ENCODE measurements at regions not wholly inside any gene's neighbourhood (a gene's known extent, or its start where the extent isn't known, plus 50 kb on each side); places are given as distances from the start of the nearest gene placed in this dataset.
A peak's percentile ranks its signal among the peaks of the same experiment; 100 is the strongest.

- Histone ChIP-seq H3K79me2 (ENCODE audit: low read length) (no peaks in the 10 kb centered on the region), H4K20me1 (ENCODE audit: insufficient read depth, low read depth, low read length) (no peaks in the 10 kb centered on the region), H3K9ac (ENCODE audit: low read length) (no peak overlapping the region), H3K4me3 (ENCODE audit: low read length) (no peak overlapping the region), H3K4me2 (ENCODE audit: low read depth, low read length, poor library complexity, severe bottlenecking) (no peak overlapping the region), H3K36me3 (ENCODE audit: insufficient read depth, low read length) (no peaks in the 10 kb centered on the region), H3K27me3 (ENCODE audit: low read length) (no peaks in the 10 kb centered on the region), H3K9me2 (replicated peaks; ENCODE audit: insufficient read depth, low read length) (no peaks in the 10 kb centered on the region), H3K27ac (ENCODE audit: low read length) (no peak overlapping the region), H3K9me3 (ENCODE audit: low read length) (no peaks in the 10 kb centered on the region), H3K4me1 (ENCODE audit: low read length) (no peaks in the 10 kb centered on the region), H2AFZ (ENCODE audit: low read length) (no peak overlapping the region)
- DNase-seq = no peak
Observed at GRCh38 chr13:97843189-97843588, 110.3 kb upstream of the IPO5 start.

- H3K4me2 ChIP-seq (ENCODE audit: low read depth, low read length, poor library complexity, severe bottlenecking) = no peak overlapping the region
- H4K20me1 ChIP-seq (ENCODE audit: insufficient read depth, low read depth, low read length) = no peaks in the 10 kb centered on the region
- H3K4me3 ChIP-seq (ENCODE audit: low read length) = no peak overlapping the region
- no peak overlapping the region for H3K9ac ChIP-seq (ENCODE audit: low read length)
- H2AFZ ChIP-seq (ENCODE audit: low read length) = no peak overlapping the region
- no peaks in the 10 kb centered on the region for H3K9me2 ChIP-seq (replicated peaks; ENCODE audit: insufficient read depth, low read length)
- H3K4me1 ChIP-seq (ENCODE audit: low read length) = no peaks in the 10 kb centered on the region
- no peak overlapping the region for H3K27ac ChIP-seq (ENCODE audit: low read length)
- H3K9me3 ChIP-seq (ENCODE audit: low read length) = no peaks in the 10 kb centered on the region
- no peak for DNase-seq
- H3K27me3 ChIP-seq (ENCODE audit: low read length) = no peaks in the 10 kb centered on the region
- H3K36me3 ChIP-seq (ENCODE audit: insufficient read depth, low read length) = no peaks in the 10 kb centered on the region
- H3K79me2 ChIP-seq (ENCODE audit: low read length) = no peaks in the 10 kb centered on the region
Observed at GRCh38 chr13:97844151-97844550, 109.3 kb upstream of the IPO5 start.

- Histone ChIP-seq H3K4me3 (ENCODE audit: low read length) (no peak overlapping the region), H2AFZ (ENCODE audit: low read length) (no peak overlapping the region), H4K20me1 (ENCODE audit: insufficient read depth, low read depth, low read length) (no peaks in the 10 kb centered on the region), H3K27ac (ENCODE audit: low read length) (no peak overlapping the region), H3K36me3 (ENCODE audit: insufficient read depth, low read length) (no peaks in the 10 kb centered on the region), H3K9me3 (ENCODE audit: low read length) (no peaks in the 10 kb centered on the region), H3K4me1 (ENCODE audit: low read length) (no peaks in the 10 kb centered on the region), H3K27me3 (ENCODE audit: low read length) (no peaks in the 10 kb centered on the region), H3K79me2 (ENCODE audit: low read length) (no peaks in the 10 kb centered on the region), H3K4me2 (ENCODE audit: low read depth, low read length, poor library complexity, severe bottlenecking) (no peak overlapping the region), H3K9me2 (replicated peaks; ENCODE audit: insufficient read depth, low read length) (no peaks in the 10 kb centered on the region), H3K9ac (ENCODE audit: low read length) (no peak overlapping the region)
- DNase-seq = no peak
Observed at GRCh38 chr13:97848886-97849285, 104.6 kb upstream of the IPO5 start.

GRCh38 chr13:97849305-97849704 lies 104.2 kb upstream of the IPO5 start:
- Histone ChIP-seq H3K4me3 (ENCODE audit: low read length) (no peak overlapping the region), H3K79me2 (ENCODE audit: low read length) (no peaks in the 10 kb centered on the region), H3K9ac (ENCODE audit: low read length) (no peak overlapping the region), H3K4me2 (ENCODE audit: low read depth, low read length, poor library complexity, severe bottlenecking) (no peak overlapping the region), H3K27ac (ENCODE audit: low read length) (no peak overlapping the region), H3K36me3 (ENCODE audit: insufficient read depth, low read length) (no peaks in the 10 kb centered on the region), H3K27me3 (ENCODE audit: low read length) (no peaks in the 10 kb centered on the region), H2AFZ (ENCODE audit: low read length) (no peak overlapping the region), H3K4me1 (ENCODE audit: low read length) (no peaks in the 10 kb centered on the region), H4K20me1 (ENCODE audit: insufficient read depth, low read depth, low read length) (no peaks in the 10 kb centered on the region), H3K9me2 (replicated peaks; ENCODE audit: insufficient read depth, low read length) (no peaks in the 10 kb centered on the region), H3K9me3 (ENCODE audit: low read length) (no peaks in the 10 kb centered on the region)
- peak; percentile 62 for DNase-seq

GRCh38 chr13:97851269-97851668 lies 102.2 kb upstream of the IPO5 start:
- H3K27ac ChIP-seq (ENCODE audit: low read length) = no peak overlapping the region
- no peak for DNase-seq
- H3K27me3 ChIP-seq (ENCODE audit: low read length) = no peaks in the 10 kb centered on the region
- no peak overlapping the region for H3K9ac ChIP-seq (ENCODE audit: low read length)
- no peaks in the 10 kb centered on the region for H3K9me2 ChIP-seq (replicated peaks; ENCODE audit: insufficient read depth, low read length)
- no peak overlapping the region for H3K4me3 ChIP-seq (ENCODE audit: low read length)
- H2AFZ ChIP-seq (ENCODE audit: low read length) = no peak overlapping the region
- no peaks in the 10 kb centered on the region for H3K9me3 ChIP-seq (ENCODE audit: low read length)
- no peaks in the 10 kb centered on the region for H3K36me3 ChIP-seq (ENCODE audit: insufficient read depth, low read length)
- H3K79me2 ChIP-seq (ENCODE audit: low read length) = no peaks in the 10 kb centered on the region
- H3K4me2 ChIP-seq (ENCODE audit: low read depth, low read length, poor library complexity, severe bottlenecking) = no peak overlapping the region
- H3K4me1 ChIP-seq (ENCODE audit: low read length) = peaks cover 7% of the 10 kb centered on the region
- H4K20me1 ChIP-seq (ENCODE audit: insufficient read depth, low read depth, low read length) = no peaks in the 10 kb centered on the region

GRCh38 chr13:97852181-97852874 lies 101.1 kb upstream of the IPO5 start:
- Histone ChIP-seq H3K4me1 (ENCODE audit: low read length) (peaks cover 9% of the 10 kb centered on the region), H3K27me3 (ENCODE audit: low read length) (no peaks in the 10 kb centered on the region), H3K9ac (ENCODE audit: low read length) (no peak overlapping the region), H2AFZ (ENCODE audit: low read length) (no peak overlapping the region), H3K79me2 (ENCODE audit: low read length) (no peaks in the 10 kb centered on the region), H3K36me3 (ENCODE audit: insufficient read depth, low read length) (no peaks in the 10 kb centered on the region), H3K4me3 (ENCODE audit: low read length) (no peak overlapping the region), H3K4me2 (ENCODE audit: low read depth, low read length, poor library complexity, severe bottlenecking) (no peak overlapping the region), H3K9me2 (replicated peaks; ENCODE audit: insufficient read depth, low read length) (no peaks in the 10 kb centered on the region), H3K27ac (ENCODE audit: low read length) (no peak overlapping the region), H4K20me1 (ENCODE audit: insufficient read depth, low read depth, low read length) (no peaks in the 10 kb centered on the region), H3K9me3 (ENCODE audit: low read length) (no peaks in the 10 kb centered on the region)
- no peak for DNase-seq

GRCh38 chr13:97853550-97853949 lies 99.9 kb upstream of the IPO5 start:
- Histone ChIP-seq H3K4me2 (ENCODE audit: low read depth, low read length, poor library complexity, severe bottlenecking) (no peak overlapping the region), H3K9ac (ENCODE audit: low read length) (no peak overlapping the region), H3K9me3 (ENCODE audit: low read length) (no peaks in the 10 kb centered on the region), H3K27me3 (ENCODE audit: low read length) (no peaks in the 10 kb centered on the region), H3K79me2 (ENCODE audit: low read length) (no peaks in the 10 kb centered on the region), H3K27ac (ENCODE audit: low read length) (no peak overlapping the region), H3K4me3 (ENCODE audit: low read length) (no peak overlapping the region), H3K36me3 (ENCODE audit: insufficient read depth, low read length) (no peaks in the 10 kb centered on the region), H2AFZ (ENCODE audit: low read length) (no peak overlapping the region), H3K4me1 (ENCODE audit: low read length) (peaks cover 9% of the 10 kb centered on the region), H4K20me1 (ENCODE audit: insufficient read depth, low read depth, low read length) (no peaks in the 10 kb centered on the region), H3K9me2 (replicated peaks; ENCODE audit: insufficient read depth, low read length) (no peaks in the 10 kb centered on the region)
- DNase-seq = no peak

- Histone ChIP-seq H3K9ac (ENCODE audit: low read length) (no peak overlapping the region), H4K20me1 (ENCODE audit: insufficient read depth, low read depth, low read length) (no peaks in the 10 kb centered on the region), H3K9me2 (replicated peaks; ENCODE audit: insufficient read depth, low read length) (no peaks in the 10 kb centered on the region), H3K9me3 (ENCODE audit: low read length) (no peaks in the 10 kb centered on the region), H2AFZ (ENCODE audit: low read length) (no peak overlapping the region), H3K36me3 (ENCODE audit: insufficient read depth, low read length) (no peaks in the 10 kb centered on the region), H3K27me3 (ENCODE audit: low read length) (no peaks in the 10 kb centered on the region), H3K4me2 (ENCODE audit: low read depth, low read length, poor library complexity, severe bottlenecking) (no peak overlapping the region), H3K4me1 (ENCODE audit: low read length) (peaks cover 9% of the 10 kb centered on the region), H3K27ac (ENCODE audit: low read length) (no peak overlapping the region), H3K79me2 (ENCODE audit: low read length) (no peaks in the 10 kb centered on the region), H3K4me3 (ENCODE audit: low read length) (no peak overlapping the region)
- DNase-seq = peak; percentile 80
Observed at GRCh38 chr13:97855570-97856303, 97.7 kb upstream of the IPO5 start.

Measured in Karpas-422 (cell line).